ENCODE measurements at regions not wholly inside any gene's neighbourhood (a gene's known extent, or its start where the extent isn't known, plus 50 kb on each side); places are given as distances from the start of the nearest gene placed in this dataset.

GRCh38 chr3:35322070-35322469 is 317.3 kb upstream of the ARPP21 start:
- TF ChIP-seq POLR2A (IDR thresholded peaks at IDR 0.05) (no peak), EP300 (IDR thresholded peaks at IDR 0.05) (no peak), CTCF (IDR thresholded peaks at IDR 0.05) (no peak)

Measured in sigmoid colon (tissue), 4 donors.